SK-N-SH (cell line): ENCODE measurements at regions not wholly inside any gene's neighbourhood (a gene's known extent, or its start where the extent isn't known, plus 50 kb on each side); places are given as distances from the start of the nearest gene placed in this dataset.

Source experiments
- CTCF ChIA-PET: fragments of 300-600, 350-600 bp; formaldehyde crosslinking; extraction: SDS; loops from one replicate; lab custom pipeline; 2021; lab: Yijun Ruan, JAX
- POLR2A ChIA-PET: fragments of 350-600 bp; sonication (Branson Sonifier 250); formaldehyde crosslinking; extraction: SDS; loops from one replicate; lab custom pipeline; 2020; ENCODE audit warnings: antibody characterized with exemption, inconsistent platforms; lab: Yijun Ruan, JAX
- DNase-seq: peaks from one replicate; pipeline ENCODE4 v3.0.0; 2012
- H2AFZ ChIP-seq: fragments of 200-600 bp; sonication (generic); 2 replicates; pipeline ENCODE4 v1.8.1; 2016; ENCODE audit warnings: antibody characterized with exemption, mild to moderate bottlenecking, low read depth
- H3F3A ChIP-seq: fragments of 200-600 bp; sonication (generic); replicated peaks from 2 replicates; pipeline ENCODE3; 2016; ENCODE audit warnings: antibody characterized with exemption, mild to moderate bottlenecking; ENCODE audit not compliant: insufficient read depth
- H3K27ac ChIP-seq, 2 experiments: fragments of 200-500 bp in 1 of 2; fragments of 200-600 bp in 1 of 2; sonication (Bioruptor generic) in 1 of 2; sonication (generic), shearing (Covaris generic) in 1 of 2; 2 replicates each; pipeline versions ENCODE4 v1.5.1 to v1.6.1; 2014 to 2016; ENCODE audit warnings: low read depth in 2 of 2, inconsistent platforms in 1 of 2, low read length in 1 of 2, mild to moderate bottlenecking in 1 of 2, mixed read lengths in 1 of 2
- H3K27me3 ChIP-seq: fragments of 200-600 bp; sonication (generic), shearing (Covaris generic); 2 replicates; pipeline ENCODE4 v1.6.1; 2016; ENCODE audit warnings: mixed run types; ENCODE audit not compliant: insufficient read depth
- H3K36me3 ChIP-seq, 2 experiments: fragments of 200-500 bp in 1 of 2; fragments of 200-600 bp in 1 of 2; sonication (Bioruptor generic) in 1 of 2; sonication (generic) in 1 of 2; replicated peaks in 1 of 2; 2 replicates each; pipeline versions ENCODE3 to v1.5.1; 2014 to 2016; ENCODE audit warnings: low read length in 1 of 2, mild to moderate bottlenecking in 1 of 2; ENCODE audit not compliant: insufficient read depth in 2 of 2, control insufficient read depth in 1 of 2
- H3K4me1 ChIP-seq, 2 experiments: fragments of 200-500 bp in 1 of 2; fragments of 200-600 bp in 1 of 2; sonication (Bioruptor generic) in 1 of 2; sonication (generic), shearing (Covaris generic) in 1 of 2; 2 replicates each; pipeline versions ENCODE4 v1.5.1 to v1.6.1; 2014 to 2016; ENCODE audit warnings: low read depth in 1 of 2, low read length in 1 of 2, mixed run types in 1 of 2; ENCODE audit not compliant: insufficient read depth in 2 of 2, control insufficient read depth in 1 of 2
- H3K4me2 ChIP-seq: fragments of 200-600 bp; sonication (generic), shearing (Covaris generic); 2 replicates; pipeline ENCODE4 v1.6.1; 2017; ENCODE audit warnings: mixed run types
- H3K4me3 ChIP-seq, 2 experiments: fragments of 200-500 bp in 1 of 2; fragments of 200-600 bp in 1 of 2; sonication (Bioruptor generic) in 1 of 2; sonication (generic), shearing (Covaris generic) in 1 of 2; 2 replicates each; pipeline versions ENCODE4 v1.5.1 to v1.8.1; 2014 to 2016; ENCODE audit warnings: low read depth in 2 of 2, inconsistent platforms in 1 of 2, low read length in 1 of 2, mild to moderate bottlenecking in 1 of 2, mixed read lengths in 1 of 2, moderate library complexity in 1 of 2
- H3K79me2 ChIP-seq: fragments of 200-600 bp; sonication (generic); 2 replicates; pipeline ENCODE4 v1.8.1; 2017; ENCODE audit warnings: mild to moderate bottlenecking; ENCODE audit not compliant: insufficient read depth
- H3K9ac ChIP-seq: fragments of 200-600 bp; sonication (generic); 2 replicates; pipeline ENCODE4 v1.6.1; 2017; ENCODE audit warnings: mixed run types
- H3K9me2 ChIP-seq: fragments of 200-600 bp; sonication (generic); 2 replicates; pipeline ENCODE4 v1.6.1; 2017; ENCODE audit warnings: mixed run types
- H3K9me3 ChIP-seq: fragments of 200-600 bp; sonication (generic); 2 replicates; pipeline ENCODE4 v1.6.1; 2017; ENCODE audit warnings: mixed run types, mild to moderate bottlenecking, moderate library complexity
- H4K20me1 ChIP-seq: fragments of 200-600 bp; sonication (generic); 2 replicates; pipeline ENCODE4 v1.6.1; 2017; ENCODE audit warnings: mild to moderate bottlenecking, mixed run types; ENCODE audit not compliant: insufficient read depth
- CHD2 ChIP-seq: fragments of 150-350 bp; IDR thresholded peaks from 2 replicates; pipeline ENCODE4 v1.6.1; 2018; ENCODE audit warnings: low read length; ENCODE audit not compliant: partially characterized antibody
- ELF1 ChIP-seq: IDR thresholded peaks from 2 replicates; pipeline ENCODE4 v1.4.0; 2012
- EP300 ChIP-seq, 2 experiments: IDR thresholded peaks; 2 replicates each; pipeline versions ENCODE4 v1.4.0 to v1.6.1; 2012; ENCODE audit warnings: borderline replicate concordance in 1 of 2, low read depth in 1 of 2, low read length in 1 of 2
- FOSL2 ChIP-seq: IDR thresholded peaks from 2 replicates; pipeline ENCODE4 v1.4.0; 2012; ENCODE audit warnings: low read depth, mild to moderate bottlenecking, moderate library complexity, borderline replicate concordance
- GABPA ChIP-seq: IDR thresholded peaks from 2 replicates; pipeline ENCODE4 v1.4.0; 2012; ENCODE audit warnings: low read depth, mild to moderate bottlenecking
- MEF2A ChIP-seq: IDR thresholded peaks from 2 replicates; pipeline ENCODE4 v1.4.0; 2012; ENCODE audit warnings: low read depth, borderline replicate concordance
- MXI1 ChIP-seq: IDR thresholded peaks from 2 replicates; pipeline ENCODE4 v1.6.1; 2012; ENCODE audit warnings: mild to moderate bottlenecking, low read depth, low read length, improper control_type of control experiment
- NRF1 ChIP-seq: IDR thresholded peaks from 2 replicates; pipeline ENCODE4 v1.6.1; 2012; ENCODE audit warnings: low read depth, mild to moderate bottlenecking, low read length
- POLR2AphosphoS5 ChIP-seq: IDR thresholded peaks from 2 replicates; pipeline ENCODE4 v1.6.1; 2012; ENCODE audit warnings: low read depth, low read length
- REST ChIP-seq: IDR thresholded peaks from 2 replicates; pipeline ENCODE4 v1.6.1; 2012; ENCODE audit warnings: mild to moderate bottlenecking, low read depth, low read length, moderate library complexity
- RFX5 ChIP-seq: IDR thresholded peaks from 2 replicates; pipeline ENCODE4 v1.6.1; 2012; ENCODE audit warnings: mild to moderate bottlenecking, improper control_type of control experiment, low read length
- SMC3 ChIP-seq: IDR thresholded peaks from 2 replicates; pipeline ENCODE4 v1.6.1; 2012; ENCODE audit warnings: low read depth, low read length, improper control_type of control experiment
- TAF1 ChIP-seq: IDR thresholded peaks from 2 replicates; pipeline ENCODE4 v1.6.1; 2012; ENCODE audit warnings: low read depth, mild to moderate bottlenecking, low read length, moderate library complexity, borderline replicate concordance
- TCF12 ChIP-seq: IDR thresholded peaks from 2 replicates; pipeline ENCODE4 v1.4.0; 2012
- USF2 ChIP-seq: fragments of 150-350 bp; IDR thresholded peaks from 2 replicates; pipeline ENCODE4 v1.6.1; 2017; ENCODE audit warnings: antibody characterized with exemption, low read length, low read depth, borderline replicate concordance
- YY1 ChIP-seq: IDR thresholded peaks from 2 replicates; pipeline ENCODE4 v1.4.0; 2012; ENCODE audit warnings: low read depth, mild to moderate bottlenecking
- WGBS: methylation state at CpG from one replicate; pipeline ENCODE4 v1.1.6; 2017; ENCODE audit warnings: low lambda C conversion rate; 5-methylcytosine and 5-hydroxymethylcytosine counted together
- TF ChIP-seq, protein P1 (sequence below): IDR thresholded peaks from 2 replicates; pipeline ENCODE4 v1.4.0; 2012; ENCODE audit warnings: low read depth, borderline replicate concordance
- TF ChIP-seq, protein P2 (sequence below): fragments of 150-350 bp; IDR thresholded peaks from 2 replicates; pipeline ENCODE4 v1.6.1; 2016; ENCODE audit warnings: mild to moderate bottlenecking, low read depth, low read length

GRCh38 chr4:33425936-33426335 is 2705.8 kb downstream of the PCDH7 start:
- Histone ChIP-seq H3K4me3 (no peak overlapping the region), H3K9me3 (no peaks in the 10 kb centered on the region), H3K4me2 (no peak overlapping the region), H3K79me2 (no peaks in the 10 kb centered on the region), H3F3A (no peaks in the 10 kb centered on the region), H3K4me1 (no peaks in the 10 kb centered on the region), H3K36me3 (no peaks in the 10 kb centered on the region), H3K27ac (no peak overlapping the region), H3K9me2 (no peaks in the 10 kb centered on the region), H2AFZ (no peak overlapping the region), H3K9ac (no peak overlapping the region), H4K20me1 (no peaks in the 10 kb centered on the region), H3K27me3 (no peaks in the 10 kb centered on the region)
- DNase-seq: no peak
- ChIA-PET CTCF (no interaction called here), POLR2A (no interaction called here)
- TF ChIP-seq YY1: no peak
- TF ChIP-seq, protein P1, sequence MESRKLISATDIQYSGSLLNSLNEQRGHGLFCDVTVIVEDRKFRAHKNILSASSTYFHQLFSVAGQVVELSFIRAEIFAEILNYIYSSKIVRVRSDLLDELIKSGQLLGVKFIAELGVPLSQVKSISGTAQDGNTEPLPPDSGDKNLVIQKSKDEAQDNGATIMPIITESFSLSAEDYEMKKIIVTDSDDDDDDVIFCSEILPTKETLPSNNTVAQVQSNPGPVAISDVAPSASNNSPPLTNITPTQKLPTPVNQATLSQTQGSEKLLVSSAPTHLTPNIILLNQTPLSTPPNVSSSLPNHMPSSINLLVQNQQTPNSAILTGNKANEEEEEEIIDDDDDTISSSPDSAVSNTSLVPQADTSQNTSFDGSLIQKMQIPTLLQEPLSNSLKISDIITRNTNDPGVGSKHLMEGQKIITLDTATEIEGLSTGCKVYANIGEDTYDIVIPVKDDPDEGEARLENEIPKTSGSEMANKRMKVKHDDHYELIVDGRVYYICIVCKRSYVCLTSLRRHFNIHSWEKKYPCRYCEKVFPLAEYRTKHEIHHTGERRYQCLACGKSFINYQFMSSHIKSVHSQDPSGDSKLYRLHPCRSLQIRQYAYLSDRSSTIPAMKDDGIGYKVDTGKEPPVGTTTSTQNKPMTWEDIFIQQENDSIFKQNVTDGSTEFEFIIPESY: no peak
- no peak for TF ChIP-seq MEF2A
- 4% methylated on average over 1 of the region's 1 CpG for WGBS

DNA sequence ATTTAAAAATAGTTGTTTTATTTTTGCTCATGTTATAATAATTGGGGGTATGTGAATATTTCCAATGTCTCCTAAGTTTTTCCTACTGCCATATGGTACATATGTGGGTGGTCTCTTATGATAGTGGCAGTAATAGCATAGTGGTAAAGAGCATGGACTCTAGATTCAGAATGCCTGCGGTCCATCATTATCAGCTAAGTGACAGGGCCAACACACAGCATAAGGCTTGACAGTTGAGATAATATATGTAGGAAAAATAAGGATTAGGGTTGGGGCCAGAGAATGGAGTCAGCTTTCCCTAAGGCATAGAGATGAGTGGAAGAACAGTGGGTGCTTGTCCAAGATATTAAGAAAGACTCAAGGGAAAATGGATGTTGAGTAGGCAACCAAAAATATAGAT is 2707.5 kb downstream of the PCDH7 start:
- H3K36me3 ChIP-seq: no peaks in the 10 kb centered on the region
- H4K20me1 ChIP-seq: no peaks in the 10 kb centered on the region
- no peaks in the 10 kb centered on the region for H3F3A ChIP-seq
- H3K27ac ChIP-seq: no peak overlapping the region
- no peak overlapping the region for H3K9ac ChIP-seq
- 29% methylated on average over 1 of the region's 1 CpG for WGBS
- H3K4me1 ChIP-seq: no peaks in the 10 kb centered on the region
- TF ChIP-seq YY1: no peak
- no peak for TF ChIP-seq CHD2
- TF ChIP-seq RFX5: no peak
- no peak for TF ChIP-seq MEF2A
- TF ChIP-seq MXI1: no peak
- TF ChIP-seq SMC3: no peak
- no peak for TF ChIP-seq USF2
- no peak for TF ChIP-seq REST
- no peak for TF ChIP-seq FOSL2
- TF ChIP-seq POLR2AphosphoS5: no peak
- TF ChIP-seq, protein P2, sequence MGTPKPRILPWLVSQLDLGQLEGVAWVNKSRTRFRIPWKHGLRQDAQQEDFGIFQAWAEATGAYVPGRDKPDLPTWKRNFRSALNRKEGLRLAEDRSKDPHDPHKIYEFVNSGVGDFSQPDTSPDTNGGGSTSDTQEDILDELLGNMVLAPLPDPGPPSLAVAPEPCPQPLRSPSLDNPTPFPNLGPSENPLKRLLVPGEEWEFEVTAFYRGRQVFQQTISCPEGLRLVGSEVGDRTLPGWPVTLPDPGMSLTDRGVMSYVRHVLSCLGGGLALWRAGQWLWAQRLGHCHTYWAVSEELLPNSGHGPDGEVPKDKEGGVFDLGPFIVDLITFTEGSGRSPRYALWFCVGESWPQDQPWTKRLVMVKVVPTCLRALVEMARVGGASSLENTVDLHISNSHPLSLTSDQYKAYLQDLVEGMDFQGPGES: no peak
- TF ChIP-seq ELF1: no peak
- no peak for TF ChIP-seq TAF1
- no peak for TF ChIP-seq GABPA
- no peak for TF ChIP-seq TCF12
- TF ChIP-seq NRF1: no peak
- TF ChIP-seq EP300 (IDR thresholded peaks at IDR 0.05; ENCODE audit: borderline replicate concordance in 1 of 2, low read depth in 1 of 2, low read length in 1 of 2): no peak
- H2AFZ ChIP-seq: no peak overlapping the region
- DNase-seq: no peak
- CTCF ChIA-PET: no interaction called here
- H3K4me3 ChIP-seq: no peak overlapping the region
- POLR2A ChIA-PET: no interaction called here
- no peaks in the 10 kb centered on the region for H3K9me2 ChIP-seq
- H3K79me2 ChIP-seq: no peaks in the 10 kb centered on the region
- H3K4me2 ChIP-seq: no peak overlapping the region
- H3K27me3 ChIP-seq: no peaks in the 10 kb centered on the region
- no peaks in the 10 kb centered on the region for H3K9me3 ChIP-seq
